ENCODE measurements at regions not wholly inside any gene's neighbourhood (a gene's known extent, or its start where the extent isn't known, plus 50 kb on each side); places are given as distances from the start of the nearest gene placed in this dataset.

GRCh38 chr2:35409762-35410161 is 945.8 kb upstream of the CRIM1 start:
- TF ChIP-seq CTCF (IDR thresholded peaks at IDR 0.05; ENCODE audit: poor library complexity, severe bottlenecking) (no peak), POLR2AphosphoS5 (IDR thresholded peaks at IDR 0.05) (no peak), SMC3 (conservative IDR thresholded peaks at IDR 0.05; ENCODE audit: poor library complexity) (no peak), RAD21 (conservative IDR thresholded peaks at IDR 0.05) (no peak), EP300 (conservative IDR thresholded peaks at IDR 0.05; ENCODE audit: poor library complexity, severe bottlenecking) (no peak), EZH2 (IDR thresholded peaks at IDR 0.05; ENCODE audit: borderline replicate concordance, insufficient read depth, low read length, poor library complexity, severe bottlenecking) (no peak), MXI1 (conservative IDR thresholded peaks at IDR 0.05; ENCODE audit: poor library complexity, severe bottlenecking) (no peak), TAF1 (IDR thresholded peaks at IDR 0.05; ENCODE audit: low read depth) (no peak)
